IMR-90 (cell line): ENCODE measurements at regions not wholly inside any gene's neighbourhood (a gene's known extent, or its start where the extent isn't known, plus 50 kb on each side); places are given as distances from the start of the nearest gene placed in this dataset.
"Not testable (repeated sequence)": the region's sequence is repeated elsewhere in the genome, so short reads cannot be mapped to it uniquely, and the experiment has no call there.

Source experiments
- ATAC-seq: fragments of 200-7000 bp; cut with Tn5 transposase; 2 replicates; pipeline ENCODE4 v1.9.1; 2020; ENCODE audit warnings: low read depth, mild to moderate bottlenecking, moderate library complexity
- BruUV-seq: library from RNA; stranded (reverse); fragments of 400-500 nt; replicated peaks from 2 replicates; lab custom pipeline; 2021; lab: Mats Ljungman, UMichigan
- CTCF ChIA-PET: fragments of 300-600 bp; formaldehyde crosslinking; extraction: SDS; loops from one replicate; lab custom pipeline; 2021; ENCODE audit warnings: antibody characterized with exemption; lab: Yijun Ruan, JAX
- POLR2A ChIA-PET: fragments of 300-600 bp; sonication (Branson Sonifier 250); formaldehyde crosslinking; loops from one replicate; lab custom pipeline; 2022; ENCODE audit warnings: antibody characterized with exemption; ENCODE audit not compliant: unreplicated experiment; lab: Charles Lee
- DNase-seq: peaks from one replicate; pipeline ENCODE4 v3.0.0; 2013
- H2AFZ ChIP-seq: replicated peaks from 2 replicates; pipeline ENCODE3; 2013; ENCODE audit warnings: low read length, mild to moderate bottlenecking; ENCODE audit not compliant: poor library complexity
- H2AK5ac ChIP-seq: 2 replicates; pipeline ENCODE4 v1.6.1; 2013; ENCODE audit warnings: low read depth, low read length, inconsistent platforms
- H2AK9ac ChIP-seq: replicated peaks from 2 replicates; pipeline ENCODE3; 2013; ENCODE audit warnings: mild to moderate bottlenecking, low read depth, low read length, moderate library complexity; ENCODE audit not compliant: poor library complexity
- H2BK120ac ChIP-seq: 2 replicates; pipeline ENCODE4 v1.6.1; 2013; ENCODE audit warnings: low read depth, low read length, inconsistent platforms
- H2BK15ac ChIP-seq: 3 replicates; pipeline ENCODE4 v1.6.1; 2013; ENCODE audit warnings: low read depth, low read length, inconsistent platforms
- H2BK20ac ChIP-seq: 2 replicates; pipeline ENCODE4 v1.6.1; 2013; ENCODE audit warnings: low read depth, mild to moderate bottlenecking, inconsistent platforms, low read length, moderate library complexity
- H2BK5ac ChIP-seq: 2 replicates; pipeline ENCODE4 v1.6.1; 2013; ENCODE audit warnings: mild to moderate bottlenecking, low read depth, low read length, inconsistent platforms; ENCODE audit not compliant: poor library complexity, severe bottlenecking
- H3K14ac ChIP-seq: replicated peaks from 2 replicates; pipeline ENCODE4 v1.6.1; 2013; ENCODE audit warnings: low read depth, low read length, inconsistent platforms
- H3K18ac ChIP-seq: 2 replicates; pipeline ENCODE4 v1.6.1; 2013; ENCODE audit warnings: low read depth, low read length, control low read depth
- H3K23ac ChIP-seq: 2 replicates; pipeline ENCODE4 v1.6.1; 2013; ENCODE audit warnings: low read depth, low read length, inconsistent platforms
- H3K27ac ChIP-seq: 2 replicates; pipeline ENCODE4 v1.5.1; 2013; ENCODE audit warnings: mild to moderate bottlenecking, control low read depth, low read length; ENCODE audit not compliant: insufficient read depth
- H3K27me3 ChIP-seq: 2 replicates; pipeline ENCODE4 v1.6.1; 2013; ENCODE audit warnings: low read length; ENCODE audit not compliant: control insufficient read depth, insufficient read depth
- H3K36me3 ChIP-seq: 2 replicates; pipeline ENCODE4 v1.6.1; 2013; ENCODE audit warnings: low read length, mixed read lengths; ENCODE audit not compliant: control insufficient read depth, insufficient read depth
- H3K4ac ChIP-seq: 2 replicates; pipeline ENCODE4 v1.6.1; 2013; ENCODE audit warnings: low read depth, low read length, inconsistent platforms
- H3K4me1 ChIP-seq: 2 replicates; pipeline ENCODE4 v1.6.1; 2013; ENCODE audit warnings: low read length, mixed read lengths; ENCODE audit not compliant: control insufficient read depth, insufficient read depth
- H3K4me2 ChIP-seq: 2 replicates; pipeline ENCODE4 v1.6.1; 2013; ENCODE audit warnings: low read depth, mild to moderate bottlenecking, control low read depth, low read length, moderate library complexity
- H3K4me3 ChIP-seq: 2 replicates; pipeline ENCODE4 v1.5.1; 2013; ENCODE audit warnings: low read depth, mild to moderate bottlenecking, control low read depth, low read length, moderate library complexity; ENCODE audit not compliant: insufficient read depth
- H3K56ac ChIP-seq: 2 replicates; pipeline ENCODE4 v1.6.1; 2013; ENCODE audit warnings: low read length, inconsistent platforms; ENCODE audit not compliant: insufficient read depth; ENCODE audit errors: extremely low read depth
- H3K79me1 ChIP-seq, 2 experiments: 2 replicates each; pipeline ENCODE4 v1.6.1; 2013; ENCODE audit warnings: low read length in 2 of 2, inconsistent platforms in 1 of 2, low read depth in 1 of 2
- H3K9ac ChIP-seq: 2 replicates; pipeline ENCODE4 v1.6.1; 2013; ENCODE audit warnings: low read depth, low read length, control low read depth
- H3K9me1 ChIP-seq: 2 replicates; pipeline ENCODE4 v1.6.1; 2013; ENCODE audit warnings: low read length, inconsistent platforms; ENCODE audit not compliant: insufficient read depth
- H3K9me3 ChIP-seq: 2 replicates; pipeline ENCODE4 v1.6.1; 2013; ENCODE audit warnings: low read length; ENCODE audit not compliant: control insufficient read depth, insufficient read depth
- H4K20me1 ChIP-seq: 2 replicates; pipeline ENCODE4 v1.6.1; 2013; ENCODE audit warnings: low read length, inconsistent platforms; ENCODE audit not compliant: insufficient read depth
- H4K5ac ChIP-seq: 2 replicates; pipeline ENCODE4 v1.6.1; 2013; ENCODE audit warnings: mild to moderate bottlenecking, low read depth, low read length, control low read depth
- H4K8ac ChIP-seq, 2 experiments: 2 replicates each; pipeline ENCODE4 v1.6.1; 2013; ENCODE audit warnings: low read depth in 2 of 2, low read length in 2 of 2, control low read depth in 1 of 2, inconsistent platforms in 1 of 2
- H4K91ac ChIP-seq: 2 replicates; pipeline ENCODE4 v1.6.1; 2013; ENCODE audit warnings: low read depth, low read length, inconsistent platforms; ENCODE audit not compliant: insufficient read depth
- CEBPB ChIP-seq: IDR thresholded peaks from 2 replicates; pipeline ENCODE4 v1.6.1; 2012; ENCODE audit warnings: low read depth, low read length, improper control_type of control experiment
- MXI1 ChIP-seq: IDR thresholded peaks from 2 replicates; pipeline ENCODE4 v1.6.1; 2012; ENCODE audit warnings: low read depth, mild to moderate bottlenecking, low read length, moderate library complexity, borderline replicate concordance
- NFE2L2 ChIP-seq: fragments of 150-350 bp; IDR thresholded peaks from 2 replicates; pipeline ENCODE4 v1.6.1; 2016; ENCODE audit warnings: low read depth, mild to moderate bottlenecking, low read length
- RFX5 ChIP-seq: IDR thresholded peaks from 2 replicates; pipeline ENCODE4 v1.8.0; 2012; ENCODE audit warnings: low read depth, mild to moderate bottlenecking, low read length, moderate library complexity
- WGBS, 2 experiments: methylation state at CpG; one replicate each; pipeline versions ENCODE4 v1.1.5 to v1.1.7; 2013; ENCODE audit warnings: missing lambda C conversion rate in 2 of 2; ENCODE audit not compliant: insufficient read length in 1 of 2; ENCODE audit errors: extremely low coverage in 2 of 2; 5-methylcytosine and 5-hydroxymethylcytosine counted together
- dilution Hi-C: fragments of 300-500 bp; cut with HindIII; formaldehyde crosslinking; loops from one replicate; pipeline ENCODE4 v1.14.3; 2018; ENCODE audit warnings: low sequenced_read_pairs; ENCODE audit not compliant: unreplicated experiment
- in situ Hi-C: fragments of 300-500 bp; cut with MboI; formaldehyde crosslinking; loops from 3 replicates; pipeline ENCODE4 v1.14.3; 2019; ENCODE audit warnings: low sequenced_read_pairs, inconsistent platforms, mixed read lengths
- intact Hi-C: fragments of 100-400 bp; cut with micrococcal nuclease; formaldehyde crosslinking; loops from 2 replicates; pipeline ENCODE4 v1.10.0; 2022
- TF ChIP-seq, protein P1 (sequence below): fragments of 150-350 bp; IDR thresholded peaks from 2 replicates; pipeline ENCODE4 v1.6.1; 2016; ENCODE audit warnings: low read depth, mild to moderate bottlenecking, low read length, moderate library complexity, borderline replicate concordance

DNA sequence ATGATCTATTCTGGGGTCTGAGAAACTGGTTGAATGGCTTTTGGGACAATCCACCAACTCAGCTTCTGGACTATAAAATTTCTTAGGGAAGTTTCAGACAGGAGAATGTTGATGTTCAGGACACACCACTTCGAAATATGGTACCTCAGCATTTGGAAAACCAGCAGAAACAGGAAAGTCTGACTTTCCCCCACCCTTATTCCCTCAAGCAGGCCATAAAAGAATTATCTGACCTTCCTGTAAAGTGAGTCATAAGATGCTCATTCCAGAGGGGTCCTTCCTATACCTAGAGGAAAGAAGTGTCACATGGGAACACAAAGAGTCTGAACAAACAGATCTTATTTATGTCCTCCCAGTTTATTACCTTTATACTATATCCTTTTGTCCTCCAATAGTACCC lies 415.0 kb downstream of the CPS1 start:
- ATAC-seq (no peak), DNase-seq (no peak)
- TF ChIP-seq CEBPB (no peak), NFE2L2 (no peak), MXI1 (no peak), RFX5 (no peak)
- TF ChIP-seq, protein P1, sequence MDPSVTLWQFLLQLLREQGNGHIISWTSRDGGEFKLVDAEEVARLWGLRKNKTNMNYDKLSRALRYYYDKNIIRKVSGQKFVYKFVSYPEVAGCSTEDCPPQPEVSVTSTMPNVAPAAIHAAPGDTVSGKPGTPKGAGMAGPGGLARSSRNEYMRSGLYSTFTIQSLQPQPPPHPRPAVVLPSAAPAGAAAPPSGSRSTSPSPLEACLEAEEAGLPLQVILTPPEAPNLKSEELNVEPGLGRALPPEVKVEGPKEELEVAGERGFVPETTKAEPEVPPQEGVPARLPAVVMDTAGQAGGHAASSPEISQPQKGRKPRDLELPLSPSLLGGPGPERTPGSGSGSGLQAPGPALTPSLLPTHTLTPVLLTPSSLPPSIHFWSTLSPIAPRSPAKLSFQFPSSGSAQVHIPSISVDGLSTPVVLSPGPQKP, result no peak
- Histone ChIP-seq H4K5ac (no peak overlapping the region), H3K4ac (no peak overlapping the region), H2AFZ (no peak overlapping the region), H4K91ac (no peak overlapping the region), H3K9me1 (no peaks in the 10 kb centered on the region), H3K79me1 (no peaks in the 10 kb centered on the region), H3K18ac (no peak overlapping the region), H3K4me1 (no peaks in the 10 kb centered on the region), H3K14ac (no peak overlapping the region), H3K27me3 (no peaks in the 10 kb centered on the region), H3K36me3 (no peaks in the 10 kb centered on the region), H2BK15ac (no peak overlapping the region), H2AK9ac (no peak overlapping the region), H3K56ac (no peak overlapping the region), H3K9me3 (0 out of 2 replicates have a peak, but pooled peaks cover 2% of the 10 kb centered on the region), H3K9ac (no peak overlapping the region), H3K4me2 (no peak overlapping the region), H4K20me1 (no peaks in the 10 kb centered on the region), H3K23ac (no peak overlapping the region), H2BK5ac (no peak overlapping the region), H4K8ac (no peak overlapping the region), H2BK120ac (no peak overlapping the region), H3K27ac (no peak overlapping the region), H2BK20ac (no peak overlapping the region), H3K4me3 (no peak overlapping the region), H2AK5ac (no peak overlapping the region)
- WGBS, 2 experiments, result no CpG with 5 or more reads among the region's 1 CpG
- POLR2A ChIA-PET, result no interaction called here
- BruUV-seq, result no TSS peak
- in situ Hi-C loops, result no loop called here
- dilution Hi-C loops, result no loop called here
- CTCF ChIA-PET, result no interaction called here
- intact Hi-C loops, result no loop called here

DNA sequence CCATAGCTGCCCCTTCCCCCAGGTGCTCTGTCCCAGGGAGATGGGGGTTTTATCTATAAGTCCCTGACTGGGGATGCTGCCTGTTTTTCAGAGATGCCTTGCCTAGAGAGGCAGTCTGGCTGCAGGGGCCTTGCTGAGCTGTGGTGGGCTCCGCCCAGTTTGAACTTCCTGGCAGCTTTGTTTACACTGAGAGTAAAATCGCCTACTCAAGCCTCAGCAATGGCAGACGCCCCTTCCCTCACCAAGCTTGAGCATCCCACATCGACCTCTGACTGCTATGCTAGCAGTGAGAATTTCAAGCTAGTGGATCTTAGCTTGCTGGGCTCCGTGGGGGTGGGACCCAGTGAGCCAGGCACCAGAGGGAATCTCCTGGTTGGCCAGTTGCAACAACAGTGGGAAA lies 430.4 kb downstream of the CPS1 start:
- H4K20me1 ChIP-seq, H3K4me3 ChIP-seq, H2AK5ac ChIP-seq, H3K27me3 ChIP-seq, dilution Hi-C loops, H3K4ac ChIP-seq, ATAC-seq, H2BK20ac ChIP-seq, H2BK5ac ChIP-seq, H4K91ac ChIP-seq, H3K9me1 ChIP-seq, H2AK9ac ChIP-seq, H3K9ac ChIP-seq, H3K4me2 ChIP-seq, H3K79me1 ChIP-seq, POLR2A ChIA-PET, intact Hi-C loops, H2AFZ ChIP-seq, H3K9me3 ChIP-seq, H2BK15ac ChIP-seq, H3K23ac ChIP-seq, H3K4me1 ChIP-seq, DNase-seq, H3K36me3 ChIP-seq, H2BK120ac ChIP-seq, H3K18ac ChIP-seq, CTCF ChIA-PET, H3K56ac ChIP-seq, H3K14ac ChIP-seq, BruUV-seq, in situ Hi-C loops, H3K27ac ChIP-seq, H4K5ac ChIP-seq, H4K8ac ChIP-seq: not testable (repeated sequence)
- WGBS, 2 experiments, result 39% methylated on average over 4 of the region's 5 CpGs; no CpG with 5 or more reads in 1 of the 2 experiments
